NCI-H69 (cell line): ENCODE measurements at regions not wholly inside any gene's neighbourhood (a gene's known extent, or its start where the extent isn't known, plus 50 kb on each side); places are given as distances from the start of the nearest gene placed in this dataset.

ENCODE experiments used
- DNase-seq: peaks from one replicate; lab custom pipeline; 2025; lab: John Stamatoyannopoulos, UW

GRCh38 chr10:29962166-29962850 is 97.1 kb downstream of the JCAD start:
- DNase-seq: peak; percentile 92

GRCh38 chr10:29961351-29961750 is 98.0 kb downstream of the JCAD start:
- no peak for DNase-seq

- DNase-seq: no peak
Observed at GRCh38 chr10:29960261-29960660, 99.1 kb downstream of the JCAD start.

GRCh38 chr10:29959586-29959985 is 99.8 kb downstream of the JCAD start:
- DNase-seq: no peak

GRCh38 chr10:29958440-29958839 is 100.9 kb downstream of the JCAD start:
- no peak for DNase-seq

- peak; percentile 79 for DNase-seq
Observed at GRCh38 chr10:29957907-29958331, 101.5 kb downstream of the JCAD start.

GRCh38 chr10:29957236-29957635 is 102.2 kb downstream of the JCAD start:
- DNase-seq: no peak

- no peak for DNase-seq
Observed at GRCh38 chr10:29956335-29956924, 103.0 kb downstream of the JCAD start.

- no peak for DNase-seq
Observed at GRCh38 chr10:29955329-29955935, 104.0 kb downstream of the JCAD start.

GRCh38 chr10:29951441-29951931 is 107.9 kb downstream of the JCAD start:
- no peak for DNase-seq

GRCh38 chr10:29950391-29950790 is 109.0 kb downstream of the JCAD start:
- no peak for DNase-seq

GRCh38 chr10:29949411-29950011 is 109.9 kb downstream of the JCAD start:
- no peak for DNase-seq

- DNase-seq: no peak
Observed at GRCh38 chr10:29948881-29949355, 110.5 kb downstream of the JCAD start.

GRCh38 chr10:29947701-29948060 is 111.7 kb downstream of the JCAD start:
- DNase-seq: no peak

- no peak for DNase-seq
Observed at GRCh38 chr10:29946953-29947700, 112.3 kb downstream of the JCAD start.

GRCh38 chr10:29946614-29946952 is 112.8 kb downstream of the JCAD start:
- DNase-seq: no peak

GRCh38 chr10:29941476-29941875 is 117.9 kb downstream of the JCAD start:
- DNase-seq: no peak

GRCh38 chr10:29932991-29933390 is 126.4 kb downstream of the JCAD start:
- no peak for DNase-seq

- DNase-seq: no peak
Observed at GRCh38 chr10:29931833-29932232, 127.6 kb downstream of the JCAD start.

GRCh38 chr10:29929006-29929405 is 130.4 kb downstream of the JCAD start:
- no peak for DNase-seq

- DNase-seq: peak; percentile 30
Observed at GRCh38 chr10:29926693-29927048, 132.7 kb downstream of the JCAD start.
